ENCODE measurements at regions not wholly inside any gene's neighbourhood (a gene's known extent, or its start where the extent isn't known, plus 50 kb on each side); places are given as distances from the start of the nearest gene placed in this dataset.

- Histone ChIP-seq H2AFZ (ENCODE audit: low read depth, low read length, poor library complexity, severe bottlenecking) (no peak overlapping the region), H3K4me3 (replicated peaks in 1 of 2; ENCODE audit: low read depth in 1 of 2, low read length in 2 of 2) (no peak overlapping the region), H3K9me2 (ENCODE audit: insufficient read depth) (no peaks in the 10 kb centered on the region), H3K9ac (ENCODE audit: low read length) (no peak overlapping the region), H3K79me2 (ENCODE audit: insufficient read depth, low read length) (no peaks in the 10 kb centered on the region), H3K9me3 (ENCODE audit: control insufficient read depth in 1 of 2, insufficient read depth in 1 of 2, low read depth in 1 of 2, low read length in 2 of 2) (no peaks in the 10 kb centered on the region), H3K27ac (ENCODE audit: low read depth, low read length) (no peak overlapping the region), H3K27me3 (ENCODE audit: insufficient read depth, low read length) (no peaks in the 10 kb centered on the region), H3K4me2 (ENCODE audit: low read length) (no peak overlapping the region), H3K4me1 (ENCODE audit: control insufficient read depth in 1 of 2, insufficient read depth in 2 of 2, low read length in 2 of 2) (no peaks in the 10 kb centered on the region), H4K20me1 (ENCODE audit: insufficient read depth) (no peaks in the 10 kb centered on the region), H3K36me3 (ENCODE audit: control insufficient read depth in 1 of 2, insufficient read depth in 2 of 2, low read length in 2 of 2) (no peaks in the 10 kb centered on the region)
- ChIA-PET POLR2A (no interaction called here), CTCF (no interaction called here), RAD21 (ENCODE audit: low non-redundant PET in 1 of 2, low total read pairs in 2 of 2, uncharacterized antibody in 2 of 2, unreplicated experiment in 2 of 2) (no interaction called here)
- BruUV-seq (replicated peaks) = no TSS peak
- DNase-seq (ENCODE audit: low read depth, low spot score) = no peak
- intact Hi-C loops (cut with micrococcal nuclease) = no loop called here
- TF ChIP-seq ZFX (IDR thresholded peaks at IDR 0.05) = no peak
- no peak for TF ChIP-seq ZNF274 (IDR thresholded peaks at IDR 0.05; ENCODE audit: low read depth, low read length)
- TF ChIP-seq EGR1 (IDR thresholded peaks at IDR 0.05; ENCODE audit: low read depth) = no peak
- TF ChIP-seq ATF3 (IDR thresholded peaks at IDR 0.05) = no peak
- ATAC-seq = no peak
These were observed 397.7 kb downstream of the RFPL4B start for GRCh38 chr6:112744827-112745226.

GRCh38 chr6:112745765-112746164 is 398.6 kb downstream of the RFPL4B start:
- H3K4me3 ChIP-seq (replicated peaks in 1 of 2; ENCODE audit: low read depth in 1 of 2, low read length in 2 of 2) = no peak overlapping the region
- H3K27me3 ChIP-seq (ENCODE audit: insufficient read depth, low read length) = no peaks in the 10 kb centered on the region
- no peaks in the 10 kb centered on the region for H3K36me3 ChIP-seq (ENCODE audit: control insufficient read depth in 1 of 2, insufficient read depth in 2 of 2, low read length in 2 of 2)
- no peaks in the 10 kb centered on the region for H4K20me1 ChIP-seq (ENCODE audit: insufficient read depth)
- DNase-seq (ENCODE audit: low read depth, low spot score) (no peak), ATAC-seq (no peak)
- CTCF ChIA-PET = no interaction called here
- intact Hi-C loops (cut with micrococcal nuclease) = no loop called here
- no TSS peak for BruUV-seq (replicated peaks)
- H3K9ac ChIP-seq (ENCODE audit: low read length) = no peak overlapping the region
- RAD21 ChIA-PET (ENCODE audit: low non-redundant PET in 1 of 2, low total read pairs in 2 of 2, uncharacterized antibody in 2 of 2, unreplicated experiment in 2 of 2) = no interaction called here
- POLR2A ChIA-PET = no interaction called here
- no peak for TF ChIP-seq EZH2 (IDR thresholded peaks at IDR 0.05)
- TF ChIP-seq SRF (IDR thresholded peaks at IDR 0.05; ENCODE audit: low read depth) = no peak
- no peak for TF ChIP-seq SIN3A (IDR thresholded peaks at IDR 0.05; ENCODE audit: low read depth)
- no peak for TF ChIP-seq POLR2A (IDR thresholded peaks at IDR 0.05; ENCODE audit: borderline replicate concordance, extremely low read depth, insufficient read depth, insufficient read length)
- TF ChIP-seq ELF1 (IDR thresholded peaks at IDR 0.05; ENCODE audit: borderline replicate concordance, low read depth) = no peak
- no peak for TF ChIP-seq REST (IDR thresholded peaks at IDR 0.05; ENCODE audit: low read depth)
- no peak for TF ChIP-seq ZFX (IDR thresholded peaks at IDR 0.05)
- TF ChIP-seq EGR1 (IDR thresholded peaks at IDR 0.05; ENCODE audit: low read depth) = no peak
- no peaks in the 10 kb centered on the region for H3K9me3 ChIP-seq (ENCODE audit: control insufficient read depth in 1 of 2, insufficient read depth in 1 of 2, low read depth in 1 of 2, low read length in 2 of 2)
- H3K4me2 ChIP-seq (ENCODE audit: low read length) = no peak overlapping the region
- H3K4me1 ChIP-seq (ENCODE audit: control insufficient read depth in 1 of 2, insufficient read depth in 2 of 2, low read length in 2 of 2) = no peaks in the 10 kb centered on the region
- H3K79me2 ChIP-seq (ENCODE audit: insufficient read depth, low read length) = no peaks in the 10 kb centered on the region
- no peaks in the 10 kb centered on the region for H3K9me2 ChIP-seq (ENCODE audit: insufficient read depth)
- no peak overlapping the region for H2AFZ ChIP-seq (ENCODE audit: low read depth, low read length, poor library complexity, severe bottlenecking)
- no peak overlapping the region for H3K27ac ChIP-seq (ENCODE audit: low read depth, low read length)
